PC-3 (cell line): ENCODE measurements at regions not wholly inside any gene's neighbourhood (a gene's known extent, or its start where the extent isn't known, plus 50 kb on each side); places are given as distances from the start of the nearest gene placed in this dataset.

Experiments used
- ATAC-seq: fragments of 200-7000 bp; cut with Tn5 transposase; 2 replicates; pipeline ENCODE4 v1.9.1; 2020; ENCODE audit warnings: mild to moderate bottlenecking, moderate library complexity
- BruUV-seq: library from RNA; stranded (reverse); fragments of 400-500 nt; replicated peaks from 2 replicates; lab custom pipeline; 2021; lab: Mats Ljungman, UMichigan
- CTCF ChIA-PET: fragments of 300-600 bp; sonication (Branson Sonifier 250); formaldehyde crosslinking; loops from one replicate; lab custom pipeline; 2022; ENCODE audit warnings: antibody characterized with exemption; lab: Charles Lee
- POLR2A ChIA-PET: fragments of 300-600 bp; sonication (Branson Sonifier 250); formaldehyde crosslinking; loops from one replicate; lab custom pipeline; 2022; ENCODE audit warnings: antibody characterized with exemption; ENCODE audit not compliant: unreplicated experiment; lab: Charles Lee
- DNase-seq: peaks from one replicate; pipeline ENCODE4 v3.0.0-alpha.2; 2015
- H2AFZ ChIP-seq: fragments of 300-600 bp; sonication (generic); 2 replicates; pipeline ENCODE4 v1.6.0; 2016; ENCODE audit warnings: antibody characterized with exemption, low read length
- H3F3A ChIP-seq: fragments of 300-600 bp; sonication (generic); one replicate; pipeline ENCODE4 v1.6.0; 2017; ENCODE audit warnings: antibody characterized with exemption, low read length, control low read depth, mild to moderate bottlenecking; ENCODE audit not compliant: unreplicated experiment
- H3K27ac ChIP-seq: fragments of 300-600 bp; sonication (generic); 2 replicates; pipeline ENCODE4 v1.5.1; 2016; ENCODE audit warnings: mild to moderate bottlenecking, low read length
- H3K27me3 ChIP-seq: fragments of 300-600 bp; sonication (generic); 2 replicates; pipeline ENCODE4 v1.6.1; 2016; ENCODE audit warnings: low read length, mixed read lengths
- H3K36me3 ChIP-seq: fragments of 300-600 bp; sonication (generic); 2 replicates; pipeline ENCODE4 v1.6.1; 2016; ENCODE audit warnings: low read depth, mixed run types, low read length, mixed read lengths
- H3K4me1 ChIP-seq: fragments of 300-600 bp; sonication (generic); 2 replicates; pipeline ENCODE4 v1.5.1; 2016; ENCODE audit warnings: low read length; ENCODE audit not compliant: insufficient read depth
- H3K4me2 ChIP-seq: fragments of 300-600 bp; sonication (generic); 2 replicates; pipeline ENCODE4 v1.6.0; 2016; ENCODE audit warnings: low read length
- H3K4me3 ChIP-seq: fragments of 300-600 bp; sonication (generic); 2 replicates; pipeline ENCODE4 v1.5.1; 2016; ENCODE audit warnings: mild to moderate bottlenecking, low read length, mixed read lengths
- H3K79me2 ChIP-seq: fragments of 300-600 bp; sonication (generic); 2 replicates; pipeline ENCODE4 v1.6.1; 2017; ENCODE audit warnings: low read length, mixed read lengths
- H3K9ac ChIP-seq: fragments of 300-600 bp; sonication (generic); 2 replicates; pipeline ENCODE4 v1.6.0; 2016; ENCODE audit warnings: mild to moderate bottlenecking, low read length
- H3K9me2 ChIP-seq: fragments of 300-600 bp; sonication (generic); replicated peaks from 2 replicates; pipeline ENCODE4 v1.6.1; 2016; ENCODE audit warnings: mixed run types, low read length, mixed read lengths
- H3K9me3 ChIP-seq: fragments of 300-600 bp; sonication (generic); 2 replicates; pipeline ENCODE4 v1.6.1; 2016; ENCODE audit warnings: low read length, mixed read lengths
- H4K20me1 ChIP-seq: fragments of 300-600 bp; sonication (generic); 2 replicates; pipeline ENCODE4 v1.6.1; 2016; ENCODE audit warnings: low read length, mixed read lengths
- EZH2 ChIP-seq: fragments of 300-600 bp; sonication (generic); IDR thresholded peaks from one replicate; pipeline ENCODE4 v1.6.1; 2017; ENCODE audit warnings: antibody characterized with exemption, mild to moderate bottlenecking, low read length; ENCODE audit not compliant: unreplicated experiment
- EZH2phosphoT487 ChIP-seq: fragments of 300-600 bp; sonication (generic); IDR thresholded peaks from 2 replicates; pipeline ENCODE4 v1.6.1; 2018; ENCODE audit warnings: mild to moderate bottlenecking, antibody characterized with exemption, low read length, borderline replicate concordance
- intact Hi-C: fragments of 100-400 bp; cut with micrococcal nuclease; formaldehyde crosslinking; loops from 2 replicates; pipeline ENCODE4 v1.9.0; 2023
- TF ChIP-seq, protein P1 (sequence below): fragments of 300-600 bp; sonication (generic); conservative IDR thresholded peaks from 2 replicates; pipeline ENCODE4 v1.5.1; 2017; ENCODE audit warnings: antibody characterized with exemption, low read depth, mild to moderate bottlenecking, low read length

DNA sequence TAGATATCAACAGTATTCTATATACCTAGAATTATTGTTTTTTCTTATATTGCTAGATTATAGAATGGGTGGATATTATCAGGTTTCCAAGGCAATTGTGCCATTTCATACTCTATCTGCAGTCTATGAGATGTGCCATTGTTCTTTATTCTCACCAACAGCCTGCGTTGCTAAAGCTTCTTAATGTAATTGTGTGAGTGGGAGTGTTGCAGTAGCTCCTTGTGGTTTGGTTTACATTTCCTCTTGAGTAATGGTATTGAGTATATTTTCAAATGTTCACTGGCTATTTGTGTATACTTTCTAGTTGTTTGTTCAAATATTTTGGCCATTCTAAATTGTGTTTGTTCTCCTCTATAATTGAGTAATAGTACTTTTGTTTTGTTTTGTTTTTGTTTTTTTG, 199.2 kb downstream of the TFEC start:
- no peak overlapping the region for H3K9ac ChIP-seq

DNA sequence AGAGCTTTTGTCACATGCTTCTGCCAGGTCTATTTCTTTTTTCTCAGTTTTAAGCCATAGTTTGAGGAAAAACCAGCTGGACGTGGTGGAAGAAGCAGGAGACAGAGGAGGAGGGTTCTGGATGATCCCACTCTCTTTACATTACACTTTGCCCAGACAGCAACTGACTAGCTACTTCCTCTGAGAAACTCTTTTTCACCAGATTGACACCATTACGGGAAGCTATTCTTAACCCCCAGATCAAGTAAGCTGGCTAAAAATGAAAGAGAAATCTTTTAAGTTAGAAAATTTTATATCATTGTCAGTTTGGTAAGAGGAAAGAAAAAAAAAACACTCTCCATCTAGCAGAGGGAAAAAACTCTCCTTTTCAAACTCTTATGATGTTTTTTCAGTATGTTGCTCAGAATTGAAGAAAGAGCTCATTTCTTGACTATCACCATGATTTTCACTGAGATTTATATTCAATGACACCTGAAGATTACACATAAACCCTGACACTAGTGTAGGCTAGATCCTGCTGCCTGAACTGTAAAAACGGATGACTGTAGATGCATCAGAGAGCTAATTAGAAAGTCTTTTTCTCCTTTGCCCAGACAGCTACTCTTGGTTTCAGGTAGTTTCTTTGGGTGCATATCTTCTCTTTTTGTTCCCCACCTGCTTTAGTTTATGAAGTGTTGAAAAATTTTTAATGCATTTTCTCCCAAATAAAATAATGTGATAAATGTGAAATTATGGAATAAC, 203.1 kb downstream of the TFEC start:
- no peak overlapping the region for H2AFZ ChIP-seq
- H3K9ac ChIP-seq = no peak overlapping the region
- peaks cover 38% of the 10 kb centered on the region for H3K27me3 ChIP-seq
- POLR2A ChIA-PET = no interaction called here
- ATAC-seq (no peak), DNase-seq (no peak)
- no TSS peak for BruUV-seq
- no peak overlapping the region for H3K4me3 ChIP-seq
- H3K9me3 ChIP-seq = no peaks in the 10 kb centered on the region
- no peaks in the 10 kb centered on the region for H3K79me2 ChIP-seq
- no peak overlapping the region for H3K27ac ChIP-seq
- H3K4me2 ChIP-seq = no peak overlapping the region
- intact Hi-C loops = no loop called here
- no peaks in the 10 kb centered on the region for H3F3A ChIP-seq
- TF ChIP-seq, protein P1, sequence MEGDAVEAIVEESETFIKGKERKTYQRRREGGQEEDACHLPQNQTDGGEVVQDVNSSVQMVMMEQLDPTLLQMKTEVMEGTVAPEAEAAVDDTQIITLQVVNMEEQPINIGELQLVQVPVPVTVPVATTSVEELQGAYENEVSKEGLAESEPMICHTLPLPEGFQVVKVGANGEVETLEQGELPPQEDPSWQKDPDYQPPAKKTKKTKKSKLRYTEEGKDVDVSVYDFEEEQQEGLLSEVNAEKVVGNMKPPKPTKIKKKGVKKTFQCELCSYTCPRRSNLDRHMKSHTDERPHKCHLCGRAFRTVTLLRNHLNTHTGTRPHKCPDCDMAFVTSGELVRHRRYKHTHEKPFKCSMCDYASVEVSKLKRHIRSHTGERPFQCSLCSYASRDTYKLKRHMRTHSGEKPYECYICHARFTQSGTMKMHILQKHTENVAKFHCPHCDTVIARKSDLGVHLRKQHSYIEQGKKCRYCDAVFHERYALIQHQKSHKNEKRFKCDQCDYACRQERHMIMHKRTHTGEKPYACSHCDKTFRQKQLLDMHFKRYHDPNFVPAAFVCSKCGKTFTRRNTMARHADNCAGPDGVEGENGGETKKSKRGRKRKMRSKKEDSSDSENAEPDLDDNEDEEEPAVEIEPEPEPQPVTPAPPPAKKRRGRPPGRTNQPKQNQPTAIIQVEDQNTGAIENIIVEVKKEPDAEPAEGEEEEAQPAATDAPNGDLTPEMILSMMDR = no peak
- TF ChIP-seq EZH2phosphoT487 (no peak), EZH2 (no peak)
- H3K9me2 ChIP-seq = no peaks in the 10 kb centered on the region
- H4K20me1 ChIP-seq = no peaks in the 10 kb centered on the region
- no peaks in the 10 kb centered on the region for H3K4me1 ChIP-seq
- CTCF ChIA-PET = no interaction called here
- H3K36me3 ChIP-seq = no peaks in the 10 kb centered on the region

More for the DNA sequence above, 199.2 kb downstream of the TFEC start:
- ATAC-seq = no peak
- Histone ChIP-seq H3F3A (no peaks in the 10 kb centered on the region), H3K9me3 (no peaks in the 10 kb centered on the region), H2AFZ (no peak overlapping the region), H3K27ac (no peak overlapping the region), H3K9me2 (no peaks in the 10 kb centered on the region), H3K4me1 (no peaks in the 10 kb centered on the region), H3K4me3 (no peak overlapping the region), H3K36me3 (no peaks in the 10 kb centered on the region), H4K20me1 (no peaks in the 10 kb centered on the region), H3K79me2 (no peaks in the 10 kb centered on the region), H3K4me2 (no peak overlapping the region), H3K27me3 (peaks cover 50% of the 10 kb centered on the region)
- ChIA-PET POLR2A (no interaction called here), CTCF (no interaction called here)
- no TSS peak for BruUV-seq
- no peak for DNase-seq
- intact Hi-C loops = no loop called here
- TF ChIP-seq, protein P1 = no peak
- TF ChIP-seq EZH2 (no peak), EZH2phosphoT487 (no peak)

DNA sequence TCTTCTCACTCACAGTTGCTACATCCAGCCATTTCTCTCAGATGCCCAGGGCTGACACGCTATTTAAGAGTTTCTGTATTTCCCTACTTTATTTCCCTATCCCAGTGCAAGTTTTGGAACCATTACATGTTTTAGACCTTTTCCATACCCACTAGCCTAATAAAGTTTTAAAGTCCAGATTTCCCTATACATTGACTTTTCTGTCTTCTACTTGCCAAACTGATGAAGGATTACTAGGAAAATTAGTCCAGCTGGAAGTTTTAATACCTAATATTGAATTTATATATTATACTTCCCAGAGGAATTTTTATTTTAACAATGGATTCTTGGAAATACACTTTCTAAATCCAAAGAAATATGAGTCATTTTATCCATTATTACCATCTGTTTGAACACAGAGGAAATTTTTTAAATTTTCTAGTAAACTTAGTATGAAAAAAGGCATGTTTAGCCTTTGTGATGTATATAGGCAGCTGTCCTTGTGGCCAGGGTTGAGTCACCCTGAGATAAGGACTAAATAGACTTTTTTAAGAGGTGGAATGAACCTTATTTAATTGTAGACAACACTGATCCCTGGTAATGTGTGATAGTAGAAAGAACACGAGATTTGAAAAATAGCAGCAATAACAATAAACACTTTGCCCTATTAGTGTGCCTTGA, 205.0 kb downstream of the TFEC start:
- DNase-seq (no peak), ATAC-seq (no peak)
- Histone ChIP-seq H2AFZ (no peak overlapping the region), H3K27me3 (peaks cover 38% of the 10 kb centered on the region), H3F3A (no peaks in the 10 kb centered on the region), H3K4me3 (no peak overlapping the region), H3K9me2 (no peaks in the 10 kb centered on the region), H3K4me1 (no peaks in the 10 kb centered on the region), H4K20me1 (no peaks in the 10 kb centered on the region), H3K27ac (no peak overlapping the region), H3K4me2 (no peak overlapping the region), H3K36me3 (no peaks in the 10 kb centered on the region), H3K9ac (no peak overlapping the region), H3K79me2 (no peaks in the 10 kb centered on the region), H3K9me3 (no peaks in the 10 kb centered on the region)
- ChIA-PET POLR2A (no interaction called here), CTCF (no interaction called here)
- intact Hi-C loops = no loop called here
- TF ChIP-seq, protein P1 = no peak
- TF ChIP-seq EZH2 (no peak), EZH2phosphoT487 (no peak)
- no TSS peak for BruUV-seq
